ENCODE measurements at regions not wholly inside any gene's neighbourhood (a gene's known extent, or its start where the extent isn't known, plus 50 kb on each side); places are given as distances from the start of the nearest gene placed in this dataset.

DNA sequence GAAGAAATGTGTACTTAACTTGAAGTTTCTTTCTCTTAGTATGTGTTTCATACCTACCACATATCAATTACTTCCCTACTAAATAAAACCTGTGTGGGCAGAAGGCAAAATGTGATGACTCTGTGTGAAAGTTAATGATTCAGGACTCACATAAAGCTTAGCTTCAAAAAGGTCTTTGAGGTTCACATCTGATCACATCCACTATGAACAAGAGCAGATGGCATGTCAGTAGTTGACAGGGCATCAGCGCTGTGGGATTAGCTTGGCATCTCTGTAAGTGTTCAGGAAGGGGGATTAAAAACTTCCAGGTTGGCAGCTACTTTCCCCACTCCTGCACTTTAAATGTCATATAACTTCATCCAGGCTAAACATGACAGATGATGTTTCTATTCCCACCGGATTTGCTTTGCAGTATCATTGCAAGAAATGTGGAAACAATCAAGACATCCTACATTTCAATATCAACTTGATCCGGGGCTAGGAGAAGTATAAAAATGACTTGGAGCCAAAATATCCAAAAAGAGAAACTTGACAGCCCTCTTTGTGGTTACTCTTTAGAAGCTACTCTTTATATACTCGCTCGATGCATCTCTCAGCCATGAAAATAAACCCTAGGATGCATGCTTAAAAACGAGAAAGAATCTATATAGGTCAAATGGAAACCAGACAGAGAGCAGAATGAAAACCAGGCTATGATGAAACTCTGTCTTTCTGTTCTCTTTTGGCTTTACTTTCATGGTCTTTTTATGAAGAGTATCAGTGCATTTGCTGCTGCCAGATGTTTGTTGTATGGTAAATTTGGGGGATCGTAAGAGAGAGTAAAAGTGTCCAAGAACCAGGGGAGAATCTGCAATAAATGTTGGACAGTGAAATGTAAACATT lies 273.1 kb upstream of the ALCAM start:
- TF ChIP-seq POLR2A (IDR thresholded peaks at IDR 0.05), result no peak
- TF ChIP-seq, protein P1, sequence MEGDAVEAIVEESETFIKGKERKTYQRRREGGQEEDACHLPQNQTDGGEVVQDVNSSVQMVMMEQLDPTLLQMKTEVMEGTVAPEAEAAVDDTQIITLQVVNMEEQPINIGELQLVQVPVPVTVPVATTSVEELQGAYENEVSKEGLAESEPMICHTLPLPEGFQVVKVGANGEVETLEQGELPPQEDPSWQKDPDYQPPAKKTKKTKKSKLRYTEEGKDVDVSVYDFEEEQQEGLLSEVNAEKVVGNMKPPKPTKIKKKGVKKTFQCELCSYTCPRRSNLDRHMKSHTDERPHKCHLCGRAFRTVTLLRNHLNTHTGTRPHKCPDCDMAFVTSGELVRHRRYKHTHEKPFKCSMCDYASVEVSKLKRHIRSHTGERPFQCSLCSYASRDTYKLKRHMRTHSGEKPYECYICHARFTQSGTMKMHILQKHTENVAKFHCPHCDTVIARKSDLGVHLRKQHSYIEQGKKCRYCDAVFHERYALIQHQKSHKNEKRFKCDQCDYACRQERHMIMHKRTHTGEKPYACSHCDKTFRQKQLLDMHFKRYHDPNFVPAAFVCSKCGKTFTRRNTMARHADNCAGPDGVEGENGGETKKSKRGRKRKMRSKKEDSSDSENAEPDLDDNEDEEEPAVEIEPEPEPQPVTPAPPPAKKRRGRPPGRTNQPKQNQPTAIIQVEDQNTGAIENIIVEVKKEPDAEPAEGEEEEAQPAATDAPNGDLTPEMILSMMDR (IDR thresholded peaks at IDR 0.05), result no peak

All from body of pancreas (tissue), 4 donors.